ENCODE measurements at regions not wholly inside any gene's neighbourhood (a gene's known extent, or its start where the extent isn't known, plus 50 kb on each side); places are given as distances from the start of the nearest gene placed in this dataset.

GRCh38 chr16:50881331-50881830 lies 139.5 kb downstream of the CYLD start:
- no peak for DNase-seq

GRCh38 chr16:50880926-50881325 lies 139.0 kb downstream of the CYLD start:
- DNase-seq = no peak

- peak in 16 of 51 donors; percentile 14 to 56 (median 26) for DNase-seq
Measured at GRCh38 chr16:50879873-50880695, 138.2 kb downstream of the CYLD start.

GRCh38 chr16:50878966-50879615 lies 137.2 kb downstream of the CYLD start:
- peak in 3 of 51 donors; percentile 14 to 33 (median 16) for DNase-seq

GRCh38 chr16:50878536-50878935 lies 136.7 kb downstream of the CYLD start:
- no peak for DNase-seq

GRCh38 chr16:50876263-50876662 lies 134.4 kb downstream of the CYLD start:
- DNase-seq = no peak

GRCh38 chr16:50868577-50868976 lies 126.7 kb downstream of the CYLD start:
- DNase-seq = no peak

GRCh38 chr16:50866806-50867205 lies 124.9 kb downstream of the CYLD start:
- DNase-seq = no peak

- no peak for DNase-seq
Measured at GRCh38 chr16:50864386-50864785, 122.5 kb downstream of the CYLD start.

GRCh38 chr16:50863644-50864144 lies 121.8 kb downstream of the CYLD start:
- DNase-seq = peak in 2 of 51 donors; percentile 13

GRCh38 chr16:50862818-50863643 lies 121.1 kb downstream of the CYLD start:
- peak in 32 of 51 donors; percentile 7 to 77 (median 48) for DNase-seq

GRCh38 chr16:50861970-50862411 lies 120.1 kb downstream of the CYLD start:
- DNase-seq = peak in 1 of 51 donors; percentile 26

- no peak for DNase-seq
Measured at GRCh38 chr16:50861451-50861850, 119.6 kb downstream of the CYLD start.

GRCh38 chr16:50859628-50860360 lies 117.9 kb downstream of the CYLD start:
- DNase-seq = no peak

- DNase-seq = no peak
Measured at GRCh38 chr16:50858877-50859627, 117.2 kb downstream of the CYLD start.

- DNase-seq = no peak
Measured at GRCh38 chr16:50858376-50858775, 116.5 kb downstream of the CYLD start.

- no peak for DNase-seq
Measured at GRCh38 chr16:50857881-50858280, 116.0 kb downstream of the CYLD start.

- no peak for DNase-seq
Measured at GRCh38 chr16:50856991-50857390, 115.1 kb downstream of the CYLD start.

- no peak for DNase-seq
Measured at GRCh38 chr16:50853329-50853728, 111.4 kb downstream of the CYLD start.
